HL-60 (cell line): ENCODE measurements at regions not wholly inside any gene's neighbourhood (a gene's known extent, or its start where the extent isn't known, plus 50 kb on each side); places are given as distances from the start of the nearest gene placed in this dataset.

ENCODE experiments used
- CTCF ChIP-seq: IDR thresholded peaks from one replicate; pipeline ENCODE4 v1.5.1; 2011; ENCODE audit warnings: low read length, control low read depth, inconsistent platforms; ENCODE audit not compliant: insufficient read depth
- GABPA ChIP-seq: IDR thresholded peaks from 2 replicates; pipeline ENCODE4 v1.6.1; 2012; ENCODE audit warnings: low read depth
- POLR2AphosphoS5 ChIP-seq: IDR thresholded peaks from 2 replicates; pipeline ENCODE4 v1.6.1; 2012; ENCODE audit warnings: low read depth
- REST ChIP-seq: IDR thresholded peaks from 2 replicates; pipeline ENCODE4 v1.6.1; 2012; ENCODE audit warnings: low read depth; ENCODE audit not compliant: insufficient replicate concordance
- SPI1 ChIP-seq: IDR thresholded peaks from 2 replicates; pipeline ENCODE4 v1.6.1; 2012; ENCODE audit warnings: low read depth, mild to moderate bottlenecking, borderline replicate concordance

GRCh38 chr13:28576067-28576466, 81.1 kb upstream of the FLT1 start:
- TF ChIP-seq CTCF (no peak), POLR2AphosphoS5 (no peak), GABPA (no peak), SPI1 (no peak), REST (no peak)
